Upper lobe of right lung (tissue), 1 donor: ENCODE measurements at regions not wholly inside any gene's neighbourhood (a gene's known extent, or its start where the extent isn't known, plus 50 kb on each side); places are given as distances from the start of the nearest gene placed in this dataset.
A peak's percentile ranks its signal among the peaks of the same experiment; 100 is the strongest.

ENCODE experiments used
- ATAC-seq: fragments of 200-7000 bp; cut with Tn5 transposase; one replicate; pipeline ENCODE4 v1.9.1; 2020; ENCODE audit warnings: mild to moderate bottlenecking, moderate library complexity
- DNase-seq: peaks from one replicate; pipeline ENCODE4 v3.0.0-alpha.2; 2020
- H3K27ac ChIP-seq: fragments of 200-600 bp; one replicate; pipeline ENCODE4 v1.8.0; 2022
- H3K27me3 ChIP-seq: fragments of 200-600 bp; one replicate; pipeline ENCODE4 v1.8.0; 2022; ENCODE audit warnings: mild to moderate bottlenecking
- H3K36me3 ChIP-seq: fragments of 200-600 bp; one replicate; pipeline ENCODE4 v1.8.0; 2022
- H3K4me1 ChIP-seq: fragments of 200-600 bp; one replicate; pipeline ENCODE4 v1.8.0; 2022
- H3K4me3 ChIP-seq: fragments of 200-600 bp; one replicate; pipeline ENCODE4 v1.8.0; 2022; ENCODE audit warnings: mild to moderate bottlenecking
- H3K9me3 ChIP-seq: fragments of 200-600 bp; one replicate; pipeline ENCODE4 v1.8.0; 2022
- intact Hi-C: fragments of 100-400 bp; cut with DNase I; formaldehyde crosslinking; loops from one replicate; pipeline ENCODE4 v1.11.0; 2022
- TF ChIP-seq, protein P1 (sequence below): fragments of 200-600 bp; IDR thresholded peaks from one replicate; pipeline ENCODE4 v1.8.0; 2022; ENCODE audit warnings: antibody characterized with exemption
- donor health status: DM: no; HTN: yes; CAD: no; lungs with severe emphysema.

DNA sequence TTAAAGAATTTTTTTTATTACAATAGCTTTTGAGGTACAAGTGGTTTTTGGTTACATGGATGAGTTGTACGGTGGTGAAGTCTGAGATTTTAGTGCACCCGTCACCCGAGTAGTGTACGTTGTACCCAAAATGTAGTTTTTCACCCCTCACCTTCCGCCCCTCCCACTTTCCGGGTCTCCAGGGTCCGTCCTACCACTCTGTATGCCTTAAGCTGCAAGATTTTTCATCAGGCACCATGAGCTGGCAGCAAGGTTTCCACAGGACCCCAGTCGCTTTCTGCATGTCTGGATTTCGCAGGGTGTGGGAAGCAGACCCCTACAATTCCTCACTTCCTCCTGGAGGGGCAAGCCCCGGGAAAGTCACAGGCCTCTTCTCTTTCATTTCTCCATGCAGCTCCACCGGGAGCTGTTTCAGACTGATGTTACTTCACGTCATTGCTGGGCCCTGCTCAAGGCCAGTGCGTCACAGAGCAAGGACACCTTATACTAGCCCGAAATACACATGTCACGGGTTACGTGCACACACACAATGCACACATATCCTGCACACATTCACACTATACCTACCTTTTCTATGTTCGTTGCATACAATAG, 179.1 kb downstream of the ZFP36L2 start:
- H3K4me3 ChIP-seq: no peak overlapping the region
- no peaks in the 10 kb centered on the region for H3K27me3 ChIP-seq
- no peak for ATAC-seq
- H3K36me3 ChIP-seq: no peaks in the 10 kb centered on the region
- no peak overlapping the region for H3K27ac ChIP-seq
- DNase-seq: no peak
- intact Hi-C loops: no loop called here
- peaks cover 24% of the 10 kb centered on the region for H3K4me1 ChIP-seq
- TF ChIP-seq, protein P1, sequence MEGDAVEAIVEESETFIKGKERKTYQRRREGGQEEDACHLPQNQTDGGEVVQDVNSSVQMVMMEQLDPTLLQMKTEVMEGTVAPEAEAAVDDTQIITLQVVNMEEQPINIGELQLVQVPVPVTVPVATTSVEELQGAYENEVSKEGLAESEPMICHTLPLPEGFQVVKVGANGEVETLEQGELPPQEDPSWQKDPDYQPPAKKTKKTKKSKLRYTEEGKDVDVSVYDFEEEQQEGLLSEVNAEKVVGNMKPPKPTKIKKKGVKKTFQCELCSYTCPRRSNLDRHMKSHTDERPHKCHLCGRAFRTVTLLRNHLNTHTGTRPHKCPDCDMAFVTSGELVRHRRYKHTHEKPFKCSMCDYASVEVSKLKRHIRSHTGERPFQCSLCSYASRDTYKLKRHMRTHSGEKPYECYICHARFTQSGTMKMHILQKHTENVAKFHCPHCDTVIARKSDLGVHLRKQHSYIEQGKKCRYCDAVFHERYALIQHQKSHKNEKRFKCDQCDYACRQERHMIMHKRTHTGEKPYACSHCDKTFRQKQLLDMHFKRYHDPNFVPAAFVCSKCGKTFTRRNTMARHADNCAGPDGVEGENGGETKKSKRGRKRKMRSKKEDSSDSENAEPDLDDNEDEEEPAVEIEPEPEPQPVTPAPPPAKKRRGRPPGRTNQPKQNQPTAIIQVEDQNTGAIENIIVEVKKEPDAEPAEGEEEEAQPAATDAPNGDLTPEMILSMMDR: no peak
- no peaks in the 10 kb centered on the region for H3K9me3 ChIP-seq

DNA sequence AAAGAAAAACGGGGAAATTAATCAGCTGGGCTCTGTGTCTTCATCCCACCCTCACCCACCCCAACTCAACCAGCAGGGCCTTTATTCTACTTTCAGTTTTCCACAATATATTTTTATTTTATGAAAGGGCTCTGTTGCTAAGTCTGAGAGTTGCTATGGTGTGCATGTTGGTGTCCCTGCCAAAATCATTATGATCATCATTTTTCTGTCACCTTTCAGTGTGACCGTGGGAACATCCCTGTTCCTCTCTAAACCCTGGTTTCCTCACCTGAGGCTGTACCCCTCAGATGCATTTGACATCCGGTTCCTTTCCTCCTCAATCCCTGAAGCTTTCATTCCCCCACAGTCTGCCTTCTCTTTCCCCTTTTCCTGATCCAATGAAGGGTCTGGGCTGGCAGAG, 180.5 kb downstream of the ZFP36L2 start:
- Histone ChIP-seq H3K9me3 (no peaks in the 10 kb centered on the region), H3K27ac (no peak overlapping the region), H3K4me1 (peaks cover 15% of the 10 kb centered on the region), H3K27me3 (no peaks in the 10 kb centered on the region), H3K36me3 (no peaks in the 10 kb centered on the region), H3K4me3 (no peak overlapping the region)
- ATAC-seq (no peak), DNase-seq (no peak)
- TF ChIP-seq, protein P1: no peak
- intact Hi-C loops: no loop called here

DNA sequence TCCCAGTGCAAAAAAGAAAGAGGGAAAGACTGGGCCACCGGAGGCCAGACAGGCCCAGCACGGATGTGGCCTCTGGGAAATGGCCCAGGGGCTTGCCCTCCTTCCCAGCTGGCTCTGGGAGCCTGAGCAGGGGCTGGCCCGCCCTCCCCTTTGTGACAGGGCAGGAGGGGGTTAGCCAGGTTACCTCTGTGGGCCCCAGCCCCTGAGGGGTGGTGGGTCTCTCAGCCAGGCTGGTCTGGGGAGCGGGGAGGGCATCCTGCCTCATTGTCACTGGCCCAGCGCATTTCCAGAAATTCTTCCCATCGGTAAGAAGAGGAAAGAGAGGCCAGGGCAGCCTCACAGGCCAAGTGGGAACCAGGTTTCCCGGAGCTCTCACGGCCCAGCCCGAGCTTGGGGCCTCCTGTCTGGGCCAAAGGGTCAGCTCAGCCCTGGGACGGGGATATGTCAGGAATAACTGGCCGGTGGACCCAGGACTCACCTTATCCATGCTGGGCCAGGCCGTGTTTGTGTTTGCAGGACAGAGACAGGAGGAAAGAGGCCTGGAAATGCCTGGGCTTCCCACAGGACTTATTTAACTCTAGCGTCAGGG, 182.2 kb downstream of the ZFP36L2 start:
- Histone ChIP-seq H3K27me3 (no peaks in the 10 kb centered on the region), H3K4me1 (peaks cover 11% of the 10 kb centered on the region), H3K4me3 (no peak overlapping the region), H3K36me3 (no peaks in the 10 kb centered on the region), H3K9me3 (no peaks in the 10 kb centered on the region), H3K27ac (no peak overlapping the region)
- intact Hi-C loops: no loop called here
- peak; percentile 57 for DNase-seq
- no peak for ATAC-seq
- TF ChIP-seq, protein P1: no peak

DNA sequence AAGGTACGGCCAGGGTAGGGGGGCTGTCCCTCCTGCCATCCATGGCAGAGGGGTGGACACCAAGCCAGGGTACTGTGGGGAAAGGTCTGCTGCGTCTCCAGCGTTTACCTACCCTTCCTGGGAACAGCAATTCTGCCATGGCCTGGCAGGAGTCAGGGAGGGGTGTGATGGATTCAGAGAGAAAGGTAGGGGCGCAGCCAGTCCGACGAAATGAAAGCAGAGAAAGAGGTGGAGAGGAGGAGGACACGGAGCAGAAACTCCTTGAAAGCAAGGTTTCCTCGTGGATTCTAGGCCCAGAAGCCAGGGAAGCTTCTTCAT, 182.9 kb downstream of the ZFP36L2 start:
- Histone ChIP-seq H3K36me3 (no peaks in the 10 kb centered on the region), H3K4me3 (no peak overlapping the region), H3K27me3 (no peaks in the 10 kb centered on the region), H3K4me1 (peaks cover 11% of the 10 kb centered on the region), H3K27ac (no peak overlapping the region), H3K9me3 (no peaks in the 10 kb centered on the region)
- peak; percentile 29 for DNase-seq
- ATAC-seq: no peak
- TF ChIP-seq, protein P1: no peak
- intact Hi-C loops: no loop called here

DNA sequence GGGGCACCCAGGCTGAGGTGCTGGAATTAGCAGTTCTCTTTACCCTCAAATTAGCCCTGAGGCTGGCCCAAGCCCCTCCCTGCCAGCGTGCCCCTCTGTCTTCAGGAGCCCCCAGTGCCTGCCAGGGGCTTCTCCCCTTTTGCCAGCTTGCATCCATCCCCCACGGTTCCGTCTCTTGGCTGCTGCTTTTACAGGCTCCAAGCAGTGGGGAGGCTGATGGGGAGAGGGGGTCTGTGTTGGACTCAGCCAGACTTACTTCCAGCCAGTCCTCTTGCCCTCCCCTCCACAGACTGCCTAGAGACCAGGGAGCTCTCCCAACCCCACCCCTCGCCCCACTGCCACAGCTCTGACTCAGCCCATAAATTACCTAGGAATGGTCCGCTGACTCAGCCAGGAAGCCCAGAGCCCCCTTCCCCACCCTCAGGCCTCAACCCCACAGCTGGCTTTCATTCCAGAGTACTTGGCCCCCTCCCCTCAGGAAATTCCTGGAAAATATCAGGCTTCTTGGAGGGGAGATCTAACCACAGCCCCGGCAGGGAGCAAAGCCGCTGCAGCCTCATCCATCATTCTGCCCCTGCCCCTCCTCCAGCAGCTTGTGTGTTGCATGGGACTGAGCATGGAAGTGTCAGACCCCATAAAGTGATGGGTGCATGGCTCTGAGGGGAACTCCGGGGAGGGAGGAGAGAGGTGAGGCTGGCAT, 184.6 kb downstream of the ZFP36L2 start:
- TF ChIP-seq, protein P1: no peak
- peaks cover 5% of the 10 kb centered on the region for H3K4me1 ChIP-seq

More for the DNA sequence above, 184.6 kb downstream of the ZFP36L2 start:
- Histone ChIP-seq H3K27me3 (no peaks in the 10 kb centered on the region), H3K4me3 (no peak overlapping the region), H3K27ac (no peak overlapping the region), H3K9me3 (no peaks in the 10 kb centered on the region), H3K36me3 (no peaks in the 10 kb centered on the region)
- DNase-seq (peak; percentile 49), ATAC-seq (no peak)
- intact Hi-C loops: no loop called here
